ENCODE measurements at regions not wholly inside any gene's neighbourhood (a gene's known extent, or its start where the extent isn't known, plus 50 kb on each side); places are given as distances from the start of the nearest gene placed in this dataset.

- Histone ChIP-seq H3K27ac (no peak overlapping the region), H3K4me3 (no peak overlapping the region)
- no peak for TF ChIP-seq CTCF (IDR thresholded peaks at IDR 0.05)
- DNase-seq (ENCODE audit: low spot score) = no peak
These were observed 51.2 kb upstream of the NEDD9 start for GRCh38 chr6:11283629-11284028.

GRCh38 chr6:11282875-11283274, 50.4 kb upstream of the NEDD9 start:
- DNase-seq (ENCODE audit: low spot score) = no peak
- H3K4me3 ChIP-seq = no peak overlapping the region
- no peak for TF ChIP-seq CTCF (IDR thresholded peaks at IDR 0.05)
- H3K27ac ChIP-seq = no peak overlapping the region

All from coronary artery (tissue), 2 donors.